ENCODE measurements at regions not wholly inside any gene's neighbourhood (a gene's known extent, or its start where the extent isn't known, plus 50 kb on each side); places are given as distances from the start of the nearest gene placed in this dataset.

DNA sequence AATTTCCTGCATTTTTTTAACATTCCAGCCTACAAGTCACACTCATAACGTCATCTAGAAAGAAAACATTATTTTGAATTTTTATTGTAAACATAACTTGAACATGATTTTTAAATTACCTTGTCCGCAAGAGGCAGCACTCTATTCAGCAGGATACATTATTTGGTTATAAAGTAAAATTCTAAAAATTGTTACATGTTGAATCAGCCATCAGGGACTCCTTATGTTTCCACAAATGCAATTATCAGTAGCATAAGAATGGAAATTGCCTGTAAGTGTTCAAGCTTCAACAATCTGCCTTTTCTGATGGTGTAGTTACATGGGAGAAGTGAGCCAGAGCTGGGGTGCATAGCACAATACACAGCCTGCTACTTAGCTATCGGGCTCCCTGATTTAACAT, 97.5 kb downstream of the ZNF365 start:
- TF ChIP-seq, protein P1, sequence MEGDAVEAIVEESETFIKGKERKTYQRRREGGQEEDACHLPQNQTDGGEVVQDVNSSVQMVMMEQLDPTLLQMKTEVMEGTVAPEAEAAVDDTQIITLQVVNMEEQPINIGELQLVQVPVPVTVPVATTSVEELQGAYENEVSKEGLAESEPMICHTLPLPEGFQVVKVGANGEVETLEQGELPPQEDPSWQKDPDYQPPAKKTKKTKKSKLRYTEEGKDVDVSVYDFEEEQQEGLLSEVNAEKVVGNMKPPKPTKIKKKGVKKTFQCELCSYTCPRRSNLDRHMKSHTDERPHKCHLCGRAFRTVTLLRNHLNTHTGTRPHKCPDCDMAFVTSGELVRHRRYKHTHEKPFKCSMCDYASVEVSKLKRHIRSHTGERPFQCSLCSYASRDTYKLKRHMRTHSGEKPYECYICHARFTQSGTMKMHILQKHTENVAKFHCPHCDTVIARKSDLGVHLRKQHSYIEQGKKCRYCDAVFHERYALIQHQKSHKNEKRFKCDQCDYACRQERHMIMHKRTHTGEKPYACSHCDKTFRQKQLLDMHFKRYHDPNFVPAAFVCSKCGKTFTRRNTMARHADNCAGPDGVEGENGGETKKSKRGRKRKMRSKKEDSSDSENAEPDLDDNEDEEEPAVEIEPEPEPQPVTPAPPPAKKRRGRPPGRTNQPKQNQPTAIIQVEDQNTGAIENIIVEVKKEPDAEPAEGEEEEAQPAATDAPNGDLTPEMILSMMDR (IDR thresholded peaks at IDR 0.05; ENCODE audit: low read length): no peak
- TF ChIP-seq EZH2 (optimal IDR thresholded peaks at IDR 0.05; ENCODE audit: low read depth, low read length): no peak

All from MM.1S (cell line).